ENCODE measurements at regions not wholly inside any gene's neighbourhood (a gene's known extent, or its start where the extent isn't known, plus 50 kb on each side); places are given as distances from the start of the nearest gene placed in this dataset.

GRCh38 chr11:32531528-32531927, 52.1 kb upstream of the EIF3M start:
- DNase-seq, result no peak
- Histone ChIP-seq H3K4me1 (no peaks in the 10 kb centered on the region), H3K36me3 (replicated peaks in 1 of 2; ENCODE audit: insufficient read depth in 1 of 2, low read depth in 2 of 2) (no peaks in the 10 kb centered on the region), H3K4me3 (no peak overlapping the region), H3K9me3 (no peaks in the 10 kb centered on the region), H3K27ac (no peak overlapping the region), H3K27me3 (no peaks in the 10 kb centered on the region)
- TF ChIP-seq CTCF (IDR thresholded peaks at IDR 0.05), result no peak
- no peak for TF ChIP-seq POLR2A (IDR thresholded peaks at IDR 0.05)
- 44 to 52% methylated on average over 2 of the region's 2 CpGs for WGBS, 2 donors
- no peak for ATAC-seq
- intact Hi-C loops (cut with DNase I), result no loop called here

- intact Hi-C loops (cut with DNase I), result no loop called here
- Histone ChIP-seq H3K4me1 (no peaks in the 10 kb centered on the region), H3K36me3 (replicated peaks in 1 of 2; ENCODE audit: insufficient read depth in 1 of 2, low read depth in 2 of 2) (no peaks in the 10 kb centered on the region), H3K27ac (no peak overlapping the region), H3K27me3 (no peaks in the 10 kb centered on the region), H3K9me3 (no peaks in the 10 kb centered on the region), H3K4me3 (no peak overlapping the region)
- WGBS, 2 donors, result 78 to 81% methylated on average over 8 of the region's 8 CpGs
- no peak for TF ChIP-seq CTCF (IDR thresholded peaks at IDR 0.05)
- TF ChIP-seq POLR2A (IDR thresholded peaks at IDR 0.05), result no peak
- ATAC-seq (no peak), DNase-seq (no peak)
These were observed 53.5 kb upstream of the EIF3M start for GRCh38 chr11:32529994-32530588.

- WGBS, 2 donors, result 65 to 68% methylated on average over 9 to 10 of the region's 10 CpGs
- DNase-seq, result no peak
- intact Hi-C loops (cut with DNase I), result no loop called here
- Histone ChIP-seq H3K4me3 (no peak overlapping the region), H3K27ac (no peak overlapping the region), H3K27me3 (no peaks in the 10 kb centered on the region), H3K4me1 (no peaks in the 10 kb centered on the region), H3K36me3 (replicated peaks in 1 of 2; ENCODE audit: insufficient read depth in 1 of 2, low read depth in 2 of 2) (no peaks in the 10 kb centered on the region), H3K9me3 (no peaks in the 10 kb centered on the region)
- no peak for ATAC-seq
- TF ChIP-seq CTCF (IDR thresholded peaks at IDR 0.05) (no peak), POLR2A (IDR thresholded peaks at IDR 0.05) (no peak)
These were observed 56.1 kb upstream of the EIF3M start for GRCh38 chr11:32527261-32528175.

- no peaks in the 10 kb centered on the region for H3K4me1 ChIP-seq
- TF ChIP-seq CTCF (IDR thresholded peaks at IDR 0.05) (no peak), POLR2A (IDR thresholded peaks at IDR 0.05) (no peak)
- 58 to 64% methylated on average over 4 of the region's 4 CpGs for WGBS, 2 donors
- intact Hi-C loops (cut with DNase I), result no loop called here
- no peak overlapping the region for H3K4me3 ChIP-seq
- ATAC-seq (no peak), DNase-seq (no peak)
- H3K36me3 ChIP-seq (replicated peaks in 1 of 2; ENCODE audit: insufficient read depth in 1 of 2, low read depth in 2 of 2), result no peaks in the 10 kb centered on the region
- no peaks in the 10 kb centered on the region for H3K9me3 ChIP-seq
- no peak overlapping the region for H3K27ac ChIP-seq
- H3K27me3 ChIP-seq, result no peaks in the 10 kb centered on the region
These were observed 56.9 kb upstream of the EIF3M start for GRCh38 chr11:32526760-32527159.
